Body of pancreas (tissue), 4 donors: ENCODE measurements at regions not wholly inside any gene's neighbourhood (a gene's known extent, or its start where the extent isn't known, plus 50 kb on each side); places are given as distances from the start of the nearest gene placed in this dataset.

Source experiments
- CTCF ChIP-seq, 7 experiments: fragments of 450-650 bp in 4 of 7; fragments of 200-600 bp in 3 of 7; sonication (generic) in 3 of 7; IDR thresholded peaks; one replicate each; pipeline ENCODE4 v1.5.1; 2016 to 2019; ENCODE audit warnings: antibody characterized with exemption in 7 of 7
- POLR2A ChIP-seq, 3 donors: fragments of 450-650 bp; IDR thresholded peaks; one replicate each; pipeline ENCODE4 v1.6.1; 2016; ENCODE audit warnings: antibody characterized with exemption in 3 of 3, mild to moderate bottlenecking in 2 of 3

DNA sequence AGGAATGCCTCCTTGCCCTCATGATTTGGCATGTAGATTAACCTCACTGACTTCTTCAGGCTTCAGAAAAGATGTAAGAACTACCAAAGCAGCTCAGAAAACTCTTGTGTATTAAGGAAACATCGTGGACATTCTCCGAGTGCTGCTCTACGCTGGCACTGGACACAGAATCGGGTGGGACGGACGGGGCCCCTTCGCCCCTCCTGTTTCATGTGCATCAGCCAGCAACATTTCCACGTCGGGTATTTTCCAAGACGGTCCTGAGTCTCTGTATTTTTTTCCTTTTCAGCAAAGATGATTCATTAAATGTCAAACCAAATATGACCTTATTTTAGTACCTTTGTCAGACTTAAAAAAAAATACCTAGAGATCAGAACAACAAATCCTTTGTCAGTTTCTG lies 583.6 kb downstream of the CCDC171 start:
- TF ChIP-seq CTCF (IDR thresholded peaks at IDR 0.05) (no peak), POLR2A (IDR thresholded peaks at IDR 0.05) (no peak)
